ENCODE measurements at regions not wholly inside any gene's neighbourhood (a gene's known extent, or its start where the extent isn't known, plus 50 kb on each side); places are given as distances from the start of the nearest gene placed in this dataset.
"Not testable (repeated sequence)": the region's sequence is repeated elsewhere in the genome, so short reads cannot be mapped to it uniquely, and the experiment has no call there.

GRCh38 chr22:16447451-16447850 lies 145.2 kb downstream of the CCT8L2 start:
- TF ChIP-seq, protein P1, sequence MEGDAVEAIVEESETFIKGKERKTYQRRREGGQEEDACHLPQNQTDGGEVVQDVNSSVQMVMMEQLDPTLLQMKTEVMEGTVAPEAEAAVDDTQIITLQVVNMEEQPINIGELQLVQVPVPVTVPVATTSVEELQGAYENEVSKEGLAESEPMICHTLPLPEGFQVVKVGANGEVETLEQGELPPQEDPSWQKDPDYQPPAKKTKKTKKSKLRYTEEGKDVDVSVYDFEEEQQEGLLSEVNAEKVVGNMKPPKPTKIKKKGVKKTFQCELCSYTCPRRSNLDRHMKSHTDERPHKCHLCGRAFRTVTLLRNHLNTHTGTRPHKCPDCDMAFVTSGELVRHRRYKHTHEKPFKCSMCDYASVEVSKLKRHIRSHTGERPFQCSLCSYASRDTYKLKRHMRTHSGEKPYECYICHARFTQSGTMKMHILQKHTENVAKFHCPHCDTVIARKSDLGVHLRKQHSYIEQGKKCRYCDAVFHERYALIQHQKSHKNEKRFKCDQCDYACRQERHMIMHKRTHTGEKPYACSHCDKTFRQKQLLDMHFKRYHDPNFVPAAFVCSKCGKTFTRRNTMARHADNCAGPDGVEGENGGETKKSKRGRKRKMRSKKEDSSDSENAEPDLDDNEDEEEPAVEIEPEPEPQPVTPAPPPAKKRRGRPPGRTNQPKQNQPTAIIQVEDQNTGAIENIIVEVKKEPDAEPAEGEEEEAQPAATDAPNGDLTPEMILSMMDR (IDR thresholded peaks at IDR 0.05; ENCODE audit: borderline replicate concordance, extremely low read depth, low read length, poor library complexity, severe bottlenecking): not testable (repeated sequence)
- not testable (repeated sequence) for TF ChIP-seq EZH2 (IDR thresholded peaks at IDR 0.05; ENCODE audit: borderline replicate concordance, low read depth, low read length, severe bottlenecking)

Data from DND-41 (cell line).